Astrocyte of the cerebellum (primary cell): ENCODE measurements at regions not wholly inside any gene's neighbourhood (a gene's known extent, or its start where the extent isn't known, plus 50 kb on each side); places are given as distances from the start of the nearest gene placed in this dataset.

ENCODE experiments used
- DNase-seq: peaks from one replicate; pipeline ENCODE4 v3.0.0-alpha.2; 2011; ENCODE audit warnings: low read depth
- H3K4me3 ChIP-seq: 2 replicates; pipeline ENCODE4 v1.5.1; 2011; ENCODE audit warnings: mild to moderate bottlenecking, low read depth, low read length, moderate library complexity
- CTCF ChIP-seq: IDR thresholded peaks from 2 replicates; pipeline ENCODE4 v1.5.1; 2012; ENCODE audit warnings: low read length, low read depth, moderate library complexity, mild to moderate bottlenecking; ENCODE audit errors: missing control alignments
- in situ Hi-C: cut with HindIII; loops from 2 replicates; pipeline ENCODE4 v1.10.0; 2017; ENCODE audit warnings: low sequenced_read_pairs

- TF ChIP-seq CTCF: no peak
- in situ Hi-C loops: no loop called here
- DNase-seq: no peak
- H3K4me3 ChIP-seq: no peak overlapping the region
These were observed 106.1 kb upstream of the EPB41L4A start for GRCh38 chr5:112525217-112525616.

- no peak overlapping the region for H3K4me3 ChIP-seq
- DNase-seq: no peak
- in situ Hi-C loops: no loop called here
- no peak for TF ChIP-seq CTCF
These were observed 109.9 kb upstream of the EPB41L4A start for GRCh38 chr5:112528928-112529327.

GRCh38 chr5:112529525-112529924 is 110.4 kb upstream of the EPB41L4A start:
- peak; percentile 13 for TF ChIP-seq CTCF
- in situ Hi-C loops: no loop called here
- DNase-seq: no peak
- H3K4me3 ChIP-seq: no peak overlapping the region

GRCh38 chr5:112532654-112533360 is 113.7 kb upstream of the EPB41L4A start:
- no peak overlapping the region for H3K4me3 ChIP-seq
- TF ChIP-seq CTCF: no peak
- in situ Hi-C loops: no loop called here
- no peak for DNase-seq

- no peak overlapping the region for H3K4me3 ChIP-seq
- no peak for DNase-seq
- no peak for TF ChIP-seq CTCF
- in situ Hi-C loops: no loop called here
These were observed 114.3 kb upstream of the EPB41L4A start for GRCh38 chr5:112533362-112533761.

GRCh38 chr5:112534067-112534583 is 115.0 kb upstream of the EPB41L4A start:
- no peak for DNase-seq
- in situ Hi-C loops: no loop called here
- no peak for TF ChIP-seq CTCF
- no peak overlapping the region for H3K4me3 ChIP-seq
